ENCODE measurements at regions not wholly inside any gene's neighbourhood (a gene's known extent, or its start where the extent isn't known, plus 50 kb on each side); places are given as distances from the start of the nearest gene placed in this dataset.
"Not testable (repeated sequence)": the region's sequence is repeated elsewhere in the genome, so short reads cannot be mapped to it uniquely, and the experiment has no call there.

- H3K4me3 ChIP-seq (ENCODE audit: low read length): no peak overlapping the region
- no peaks in the 10 kb centered on the region for H3K36me3 ChIP-seq (ENCODE audit: control insufficient read depth, insufficient read depth, low read length, severe bottlenecking)
- no peak overlapping the region for H3K9ac ChIP-seq (ENCODE audit: low read length)
- peaks cover 40% of the 10 kb centered on the region for H3K27me3 ChIP-seq (replicated peaks; ENCODE audit: control insufficient read depth, insufficient read depth, low read length)
- no peak for DNase-seq (ENCODE audit: low read depth)
- no peaks in the 10 kb centered on the region for H3K9me3 ChIP-seq (ENCODE audit: control insufficient read depth, low read length)
- H3K4me1 ChIP-seq (ENCODE audit: control insufficient read depth, insufficient read depth, low read length): no peaks in the 10 kb centered on the region
Measured at GRCh38 chr6:935582-935981, 242.6 kb upstream of the EXOC2 start.

GRCh38 chr6:934686-935085, 241.7 kb upstream of the EXOC2 start:
- no peaks in the 10 kb centered on the region for H3K4me1 ChIP-seq (ENCODE audit: control insufficient read depth, insufficient read depth, low read length)
- H3K4me3 ChIP-seq (ENCODE audit: low read length): no peak overlapping the region
- no peak for DNase-seq (ENCODE audit: low read depth)
- no peak overlapping the region for H3K9ac ChIP-seq (ENCODE audit: low read length)
- peaks cover 45% of the 10 kb centered on the region for H3K27me3 ChIP-seq (replicated peaks; ENCODE audit: control insufficient read depth, insufficient read depth, low read length)
- no peaks in the 10 kb centered on the region for H3K36me3 ChIP-seq (ENCODE audit: control insufficient read depth, insufficient read depth, low read length, severe bottlenecking)
- no peaks in the 10 kb centered on the region for H3K9me3 ChIP-seq (ENCODE audit: control insufficient read depth, low read length)

DNA sequence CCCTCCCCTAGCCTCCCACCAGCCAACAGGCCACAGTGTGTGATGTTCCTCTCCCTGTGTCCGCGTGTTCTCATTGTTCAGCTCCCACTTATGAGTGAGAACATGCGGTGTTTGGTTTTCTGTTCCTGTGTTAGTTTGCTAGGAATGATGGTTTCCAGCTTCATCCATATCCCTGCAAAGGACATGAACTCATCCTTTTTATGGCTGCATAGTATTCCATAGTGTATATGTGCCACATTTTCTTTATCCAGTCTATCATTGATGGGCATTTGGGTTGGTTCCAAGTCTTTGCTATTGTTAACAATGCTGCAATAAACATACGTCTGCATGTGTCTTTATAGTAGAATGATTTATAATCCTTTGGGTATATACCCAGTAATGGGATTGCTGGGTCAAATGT, 239.0 kb upstream of the EXOC2 start:
- H3K4me1 ChIP-seq (ENCODE audit: control insufficient read depth, insufficient read depth, low read length); H3K36me3 ChIP-seq (ENCODE audit: control insufficient read depth, insufficient read depth, low read length, severe bottlenecking); H3K9ac ChIP-seq (ENCODE audit: low read length); DNase-seq (ENCODE audit: low read depth); H3K4me3 ChIP-seq (ENCODE audit: low read length); H3K9me3 ChIP-seq (ENCODE audit: control insufficient read depth, low read length): not testable (repeated sequence)
- H3K27me3 ChIP-seq (replicated peaks; ENCODE audit: control insufficient read depth, insufficient read depth, low read length): peaks cover 40% of the 10 kb centered on the region

GRCh38 chr6:927157-927556, 234.2 kb upstream of the EXOC2 start:
- Histone ChIP-seq H3K9ac (ENCODE audit: low read length) (no peak overlapping the region), H3K4me1 (ENCODE audit: control insufficient read depth, insufficient read depth, low read length) (no peaks in the 10 kb centered on the region), H3K4me3 (ENCODE audit: low read length) (no peak overlapping the region), H3K9me3 (ENCODE audit: control insufficient read depth, low read length) (peaks cover 6% of the 10 kb centered on the region), H3K36me3 (ENCODE audit: control insufficient read depth, insufficient read depth, low read length, severe bottlenecking) (no peaks in the 10 kb centered on the region), H3K27me3 (replicated peaks; ENCODE audit: control insufficient read depth, insufficient read depth, low read length) (peaks cover 48% of the 10 kb centered on the region)
- DNase-seq (ENCODE audit: low read depth): no peak

DNA sequence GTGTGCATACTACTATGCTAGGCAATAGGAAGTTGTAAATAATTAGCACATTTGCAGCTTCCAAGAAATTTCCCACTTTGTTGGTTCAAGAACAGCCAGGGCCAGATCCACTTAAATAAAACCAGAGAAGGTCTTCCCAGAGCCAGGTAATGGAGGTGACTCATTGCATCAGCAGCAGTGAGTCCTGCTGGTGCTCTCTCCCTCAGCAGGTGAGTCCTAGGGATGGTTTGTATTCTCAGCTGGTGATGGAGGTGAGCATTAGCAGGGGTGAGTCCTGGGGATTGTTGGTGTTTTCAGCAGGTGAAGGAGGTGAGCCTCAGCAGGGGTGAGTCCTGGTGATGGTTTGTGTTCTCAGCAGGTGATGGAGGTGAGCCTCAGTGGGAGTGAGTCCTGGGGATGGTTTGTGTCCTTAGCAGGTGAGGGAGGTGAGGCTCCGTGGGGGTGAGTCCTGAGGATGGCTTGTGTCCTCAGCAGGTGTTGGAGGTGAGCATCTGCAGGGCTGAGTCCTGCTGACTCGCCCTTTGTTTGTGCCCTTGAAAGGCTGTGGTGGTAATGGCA, 232.8 kb upstream of the EXOC2 start:
- Histone ChIP-seq H3K9me3 (ENCODE audit: control insufficient read depth, low read length) (peaks cover 20% of the 10 kb centered on the region), H3K4me3 (ENCODE audit: low read length) (no peak overlapping the region), H3K4me1 (ENCODE audit: control insufficient read depth, insufficient read depth, low read length) (no peaks in the 10 kb centered on the region), H3K27me3 (replicated peaks; ENCODE audit: control insufficient read depth, insufficient read depth, low read length) (peaks cover 57% of the 10 kb centered on the region), H3K9ac (ENCODE audit: low read length) (no peak overlapping the region), H3K36me3 (ENCODE audit: control insufficient read depth, insufficient read depth, low read length, severe bottlenecking) (no peaks in the 10 kb centered on the region)
- no peak for DNase-seq (ENCODE audit: low read depth)

DNA sequence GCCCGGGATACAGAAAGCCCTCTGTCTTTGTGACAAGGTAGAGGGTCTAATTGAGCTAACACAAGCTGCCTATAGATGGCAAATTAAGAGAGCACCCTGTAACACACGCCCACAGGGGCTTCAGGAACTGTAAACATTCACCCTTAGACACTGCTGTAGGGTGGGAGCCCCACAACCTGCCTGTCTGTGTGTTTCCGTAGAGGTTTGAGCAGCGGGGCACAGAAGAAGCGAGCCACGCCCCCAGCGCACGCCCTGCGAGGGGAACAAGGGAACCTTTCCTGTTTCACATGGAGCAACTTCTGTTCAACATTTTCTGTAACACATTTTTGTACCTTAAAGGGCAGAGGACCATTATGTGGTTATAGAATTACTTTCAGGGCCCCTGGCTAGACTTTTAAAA, 231.7 kb upstream of the EXOC2 start:
- Histone ChIP-seq H3K36me3 (ENCODE audit: control insufficient read depth, insufficient read depth, low read length, severe bottlenecking) (no peaks in the 10 kb centered on the region), H3K27me3 (replicated peaks; ENCODE audit: control insufficient read depth, insufficient read depth, low read length) (peaks cover 53% of the 10 kb centered on the region), H3K9ac (ENCODE audit: low read length) (no peak overlapping the region), H3K9me3 (ENCODE audit: control insufficient read depth, low read length) (peaks cover 25% of the 10 kb centered on the region), H3K4me3 (ENCODE audit: low read length) (no peak overlapping the region), H3K4me1 (ENCODE audit: control insufficient read depth, insufficient read depth, low read length) (no peaks in the 10 kb centered on the region)
- DNase-seq (ENCODE audit: low read depth): no peak

GRCh38 chr6:921400-921799, 228.5 kb upstream of the EXOC2 start:
- H3K4me3 ChIP-seq (ENCODE audit: low read length): no peak overlapping the region
- peaks cover 31% of the 10 kb centered on the region for H3K9me3 ChIP-seq (ENCODE audit: control insufficient read depth, low read length)
- DNase-seq (ENCODE audit: low read depth): no peak
- H3K4me1 ChIP-seq (ENCODE audit: control insufficient read depth, insufficient read depth, low read length): no peaks in the 10 kb centered on the region
- H3K36me3 ChIP-seq (ENCODE audit: control insufficient read depth, insufficient read depth, low read length, severe bottlenecking): no peaks in the 10 kb centered on the region
- H3K9ac ChIP-seq (ENCODE audit: low read length): no peak overlapping the region
- peaks cover 54% of the 10 kb centered on the region for H3K27me3 ChIP-seq (replicated peaks; ENCODE audit: control insufficient read depth, insufficient read depth, low read length)

DNA sequence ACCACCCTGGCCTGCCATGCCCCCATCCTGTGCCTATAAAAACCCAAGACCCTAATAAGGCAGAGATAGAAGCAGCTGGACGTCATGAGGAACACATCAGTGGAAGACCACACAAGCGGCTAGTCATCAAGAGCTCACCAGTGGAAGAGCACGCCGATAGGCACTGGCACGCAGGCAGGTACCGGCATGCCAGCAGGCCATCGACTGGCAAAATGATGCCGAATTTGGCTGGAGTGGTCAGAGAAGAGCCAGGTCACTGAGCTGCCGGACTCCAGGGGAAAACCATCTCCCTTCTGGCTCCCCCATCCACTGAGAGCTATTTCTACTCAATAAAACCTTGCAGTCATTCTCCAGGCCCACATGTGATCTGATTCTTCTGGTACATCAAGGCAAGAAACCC, 227.6 kb upstream of the EXOC2 start:
- Histone ChIP-seq H3K36me3 (ENCODE audit: control insufficient read depth, insufficient read depth, low read length, severe bottlenecking) (no peaks in the 10 kb centered on the region), H3K27me3 (replicated peaks; ENCODE audit: control insufficient read depth, insufficient read depth, low read length) (peaks cover 48% of the 10 kb centered on the region), H3K9ac (ENCODE audit: low read length) (no peak overlapping the region), H3K9me3 (ENCODE audit: control insufficient read depth, low read length) (peaks cover 31% of the 10 kb centered on the region), H3K4me1 (ENCODE audit: control insufficient read depth, insufficient read depth, low read length) (no peaks in the 10 kb centered on the region), H3K4me3 (ENCODE audit: low read length) (no peak overlapping the region)
- no peak for DNase-seq (ENCODE audit: low read depth)

GRCh38 chr6:919500-919899, 226.6 kb upstream of the EXOC2 start:
- no peaks in the 10 kb centered on the region for H3K4me1 ChIP-seq (ENCODE audit: control insufficient read depth, insufficient read depth, low read length)
- DNase-seq (ENCODE audit: low read depth): no peak
- H3K9me3 ChIP-seq (ENCODE audit: control insufficient read depth, low read length): peaks cover 31% of the 10 kb centered on the region
- H3K36me3 ChIP-seq (ENCODE audit: control insufficient read depth, insufficient read depth, low read length, severe bottlenecking): no peaks in the 10 kb centered on the region
- no peak overlapping the region for H3K4me3 ChIP-seq (ENCODE audit: low read length)
- H3K27me3 ChIP-seq (replicated peaks; ENCODE audit: control insufficient read depth, insufficient read depth, low read length): peaks cover 52% of the 10 kb centered on the region
- no peak overlapping the region for H3K9ac ChIP-seq (ENCODE audit: low read length)

GRCh38 chr6:917939-918338, 225.0 kb upstream of the EXOC2 start:
- no peak for DNase-seq (ENCODE audit: low read depth)
- H3K4me3 ChIP-seq (ENCODE audit: low read length): no peak overlapping the region
- no peaks in the 10 kb centered on the region for H3K4me1 ChIP-seq (ENCODE audit: control insufficient read depth, insufficient read depth, low read length)
- H3K9me3 ChIP-seq (ENCODE audit: control insufficient read depth, low read length): peaks cover 28% of the 10 kb centered on the region
- H3K36me3 ChIP-seq (ENCODE audit: control insufficient read depth, insufficient read depth, low read length, severe bottlenecking): no peaks in the 10 kb centered on the region
- peaks cover 38% of the 10 kb centered on the region for H3K27me3 ChIP-seq (replicated peaks; ENCODE audit: control insufficient read depth, insufficient read depth, low read length)
- no peak overlapping the region for H3K9ac ChIP-seq (ENCODE audit: low read length)

GRCh38 chr6:917296-917695, 224.4 kb upstream of the EXOC2 start:
- no peaks in the 10 kb centered on the region for H3K36me3 ChIP-seq (ENCODE audit: control insufficient read depth, insufficient read depth, low read length, severe bottlenecking)
- no peak overlapping the region for H3K4me3 ChIP-seq (ENCODE audit: low read length)
- H3K9ac ChIP-seq (ENCODE audit: low read length): no peak overlapping the region
- H3K9me3 ChIP-seq (ENCODE audit: control insufficient read depth, low read length): peaks cover 28% of the 10 kb centered on the region
- DNase-seq (ENCODE audit: low read depth): no peak
- peaks cover 36% of the 10 kb centered on the region for H3K27me3 ChIP-seq (replicated peaks; ENCODE audit: control insufficient read depth, insufficient read depth, low read length)
- no peaks in the 10 kb centered on the region for H3K4me1 ChIP-seq (ENCODE audit: control insufficient read depth, insufficient read depth, low read length)

- peaks cover 17% of the 10 kb centered on the region for H3K9me3 ChIP-seq (ENCODE audit: control insufficient read depth, low read length)
- H3K9ac ChIP-seq (ENCODE audit: low read length): no peak overlapping the region
- H3K36me3 ChIP-seq (ENCODE audit: control insufficient read depth, insufficient read depth, low read length, severe bottlenecking): no peaks in the 10 kb centered on the region
- H3K27me3 ChIP-seq (replicated peaks; ENCODE audit: control insufficient read depth, insufficient read depth, low read length): peaks cover 40% of the 10 kb centered on the region
- no peak overlapping the region for H3K4me3 ChIP-seq (ENCODE audit: low read length)
- DNase-seq (ENCODE audit: low read depth): no peak
- H3K4me1 ChIP-seq (ENCODE audit: control insufficient read depth, insufficient read depth, low read length): no peaks in the 10 kb centered on the region
Measured at GRCh38 chr6:916131-916530, 223.2 kb upstream of the EXOC2 start.
